ENCODE measurements at regions not wholly inside any gene's neighbourhood (a gene's known extent, or its start where the extent isn't known, plus 50 kb on each side); places are given as distances from the start of the nearest gene placed in this dataset.

DNA sequence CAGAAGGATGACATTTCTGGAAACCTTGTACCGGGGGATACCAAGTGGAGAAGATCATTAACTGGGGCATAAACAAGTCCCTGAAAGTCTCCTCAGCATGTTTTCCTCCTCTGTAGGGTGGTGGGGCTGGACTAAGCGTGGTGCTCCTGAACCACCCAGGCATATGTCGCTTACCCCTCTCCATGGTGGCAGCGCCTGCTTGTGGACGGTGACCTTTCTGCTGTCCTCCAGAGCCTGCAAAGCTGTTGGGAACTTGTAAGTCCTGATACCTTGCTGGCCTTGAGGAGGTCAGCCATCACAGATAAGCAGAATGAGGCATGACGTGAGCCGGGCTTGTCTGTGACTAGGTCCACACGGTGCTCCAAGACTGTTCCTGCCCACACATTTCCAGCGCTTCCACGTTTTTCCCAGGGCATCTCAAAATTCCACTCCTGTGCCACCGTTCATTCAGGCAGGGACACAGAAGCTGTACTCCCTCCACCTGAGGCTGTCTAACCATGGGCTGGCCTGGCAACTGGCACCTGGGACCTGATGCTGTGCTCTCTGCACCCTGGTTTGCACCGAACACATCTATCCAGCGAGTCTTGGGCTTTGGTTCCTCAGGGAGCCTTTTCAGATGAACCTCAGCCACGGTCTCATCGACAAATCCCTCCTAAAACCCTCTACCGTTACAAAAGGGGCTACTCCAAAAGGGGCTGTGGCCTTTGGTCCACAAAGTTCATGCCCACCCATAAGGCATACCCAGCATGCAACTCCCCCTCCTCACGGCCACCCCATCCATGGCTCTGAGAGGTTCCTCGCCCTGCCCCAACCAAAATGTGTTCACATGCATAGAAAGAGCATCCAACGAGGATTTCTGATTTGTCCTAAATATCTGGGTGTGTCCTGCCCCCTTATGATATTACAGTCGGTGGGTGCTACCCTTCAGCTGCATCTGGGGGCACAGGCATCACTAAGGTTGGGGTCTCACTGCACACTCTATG is 199.6 kb upstream of the DIO3 start:
- TF ChIP-seq, protein P1, sequence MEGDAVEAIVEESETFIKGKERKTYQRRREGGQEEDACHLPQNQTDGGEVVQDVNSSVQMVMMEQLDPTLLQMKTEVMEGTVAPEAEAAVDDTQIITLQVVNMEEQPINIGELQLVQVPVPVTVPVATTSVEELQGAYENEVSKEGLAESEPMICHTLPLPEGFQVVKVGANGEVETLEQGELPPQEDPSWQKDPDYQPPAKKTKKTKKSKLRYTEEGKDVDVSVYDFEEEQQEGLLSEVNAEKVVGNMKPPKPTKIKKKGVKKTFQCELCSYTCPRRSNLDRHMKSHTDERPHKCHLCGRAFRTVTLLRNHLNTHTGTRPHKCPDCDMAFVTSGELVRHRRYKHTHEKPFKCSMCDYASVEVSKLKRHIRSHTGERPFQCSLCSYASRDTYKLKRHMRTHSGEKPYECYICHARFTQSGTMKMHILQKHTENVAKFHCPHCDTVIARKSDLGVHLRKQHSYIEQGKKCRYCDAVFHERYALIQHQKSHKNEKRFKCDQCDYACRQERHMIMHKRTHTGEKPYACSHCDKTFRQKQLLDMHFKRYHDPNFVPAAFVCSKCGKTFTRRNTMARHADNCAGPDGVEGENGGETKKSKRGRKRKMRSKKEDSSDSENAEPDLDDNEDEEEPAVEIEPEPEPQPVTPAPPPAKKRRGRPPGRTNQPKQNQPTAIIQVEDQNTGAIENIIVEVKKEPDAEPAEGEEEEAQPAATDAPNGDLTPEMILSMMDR (IDR thresholded peaks at IDR 0.05), result no peak
- no peak for TF ChIP-seq POLR2A (IDR thresholded peaks at IDR 0.05)
- TF ChIP-seq POLR2AphosphoS5 (IDR thresholded peaks at IDR 0.05), result no peak
- no peak for TF ChIP-seq EP300 (IDR thresholded peaks at IDR 0.05)
